Activated CD8-positive, alpha-beta T cell treated with anti-CD3 and anti-CD28 coated beads for 36 hours (primary cell): ENCODE measurements at regions not wholly inside any gene's neighbourhood (a gene's known extent, or its start where the extent isn't known, plus 50 kb on each side); places are given as distances from the start of the nearest gene placed in this dataset.

ENCODE experiments used
- ATAC-seq: fragments of 200-7000 bp; cut with Tn5 transposase; one replicate; pipeline ENCODE4 v1.10.0; 2021; ENCODE audit warnings: mild to moderate bottlenecking, moderate library complexity
- CTCF ChIA-PET: fragments of 350-600 bp; sonication (Branson Sonifier 250); formaldehyde crosslinking; loops from one replicate; lab custom pipeline; 2021; ENCODE audit warnings: antibody characterized with exemption; lab: Charles Lee
- POLR2A ChIA-PET: fragments of 350-600 bp; sonication (Branson Sonifier 250); formaldehyde crosslinking; loops from one replicate; lab custom pipeline; 2021; ENCODE audit warnings: antibody characterized with exemption; lab: Charles Lee
- DNase-seq: peaks from one replicate; pipeline ENCODE4 v3.0.0-alpha.2; 2020
- H3K27ac Mint-ChIP-seq: one replicate; pipeline ENCODE4 v1.8.0; 2021; ENCODE audit warnings: mild to moderate bottlenecking, mixed read lengths
- H3K27me3 Mint-ChIP-seq: one replicate; pipeline ENCODE4 v1.8.0; 2021; ENCODE audit warnings: mixed read lengths
- H3K36me3 Mint-ChIP-seq: one replicate; pipeline ENCODE4 v1.8.0; 2021; ENCODE audit warnings: low read depth, mixed read lengths
- H3K4me1 Mint-ChIP-seq: one replicate; pipeline ENCODE4 v1.8.0; 2021; ENCODE audit warnings: low read depth, mixed read lengths
- H3K4me3 Mint-ChIP-seq: one replicate; pipeline ENCODE4 v1.8.0; 2021; ENCODE audit warnings: mild to moderate bottlenecking, moderate library complexity, mixed read lengths
- H3K9me3 Mint-ChIP-seq: one replicate; pipeline ENCODE4 v1.8.0; 2021; ENCODE audit warnings: mixed read lengths
- CTCF ChIP-seq: fragments of 200-600 bp; IDR thresholded peaks from one replicate; pipeline ENCODE4 v1.8.0; 2022; ENCODE audit warnings: antibody characterized with exemption, mild to moderate bottlenecking
- intact Hi-C: fragments of 100-400 bp; cut with micrococcal nuclease; formaldehyde crosslinking; loops from one replicate; pipeline ENCODE4 v1.10.0; 2022

GRCh38 chr5:14977058-14977685, 105.6 kb upstream of the ANKH start:
- Mint-ChIP-seq H3K4me3 (no peak overlapping the region), H3K4me1 (no peaks in the 10 kb centered on the region), H3K36me3 (no peaks in the 10 kb centered on the region), H3K27ac (no peak overlapping the region), H3K27me3 (no peaks in the 10 kb centered on the region), H3K9me3 (peaks cover 1% of the 10 kb centered on the region)
- CTCF ChIA-PET = interaction anchor here (1.0 to 2.0 kb wide), 3 partner anchors 9 to 105 kb away, joined by 3 to 6 read pairs (median 3); no protein-coding TSS in a partner anchor
- POLR2A ChIA-PET = no interaction called here
- intact Hi-C loops = no loop called here
- TF ChIP-seq CTCF = no peak
- ATAC-seq = no peak
- no peak for DNase-seq

GRCh38 chr5:14976486-14976885, 104.9 kb upstream of the ANKH start:
- Mint-ChIP-seq H3K9me3 (peaks cover 1% of the 10 kb centered on the region), H3K4me1 (no peaks in the 10 kb centered on the region), H3K27me3 (no peaks in the 10 kb centered on the region), H3K27ac (no peak overlapping the region), H3K36me3 (no peaks in the 10 kb centered on the region), H3K4me3 (no peak overlapping the region)
- intact Hi-C loops = no loop called here
- TF ChIP-seq CTCF = no peak
- ChIA-PET CTCF (interaction anchor here (0.9 to 2.0 kb wide), 5 partner anchors 8 to 106 kb away, joined by 3 to 6 read pairs (median 3); no protein-coding TSS in a partner anchor), POLR2A (no interaction called here)
- no peak for ATAC-seq
- no peak for DNase-seq

GRCh38 chr5:14971873-14972272, 100.3 kb upstream of the ANKH start:
- no peak for TF ChIP-seq CTCF
- Mint-ChIP-seq H3K4me1 (no peaks in the 10 kb centered on the region), H3K27me3 (peaks cover 2% of the 10 kb centered on the region), H3K36me3 (no peaks in the 10 kb centered on the region), H3K9me3 (no peaks in the 10 kb centered on the region), H3K27ac (no peak overlapping the region), H3K4me3 (no peak overlapping the region)
- CTCF ChIA-PET = no interaction called here
- no peak for DNase-seq
- intact Hi-C loops = no loop called here
- POLR2A ChIA-PET = no interaction called here
- ATAC-seq = no peak

- H3K4me1 Mint-ChIP-seq = no peaks in the 10 kb centered on the region
- H3K4me3 Mint-ChIP-seq = no peak overlapping the region
- H3K9me3 Mint-ChIP-seq = no peaks in the 10 kb centered on the region
- TF ChIP-seq CTCF = no peak
- POLR2A ChIA-PET = no interaction called here
- CTCF ChIA-PET = interaction anchor here (1.4 to 1.9 kb wide), 3 partner anchors 10 to 35 kb away, joined by 3 to 8 read pairs (median 4); no protein-coding TSS in a partner anchor
- H3K36me3 Mint-ChIP-seq = no peaks in the 10 kb centered on the region
- no peak for DNase-seq
- no peak for ATAC-seq
- peaks cover 2% of the 10 kb centered on the region for H3K27me3 Mint-ChIP-seq
- H3K27ac Mint-ChIP-seq = no peak overlapping the region
- intact Hi-C loops = no loop called here
Observed at GRCh38 chr5:14968796-14969195, 97.2 kb upstream of the ANKH start.

GRCh38 chr5:14967166-14967565, 95.6 kb upstream of the ANKH start:
- POLR2A ChIA-PET = no interaction called here
- Mint-ChIP-seq H3K9me3 (no peaks in the 10 kb centered on the region), H3K4me1 (no peaks in the 10 kb centered on the region), H3K36me3 (no peaks in the 10 kb centered on the region), H3K4me3 (no peak overlapping the region), H3K27me3 (peaks cover 2% of the 10 kb centered on the region), H3K27ac (no peak overlapping the region)
- TF ChIP-seq CTCF = no peak
- intact Hi-C loops = no loop called here
- ATAC-seq (no peak), DNase-seq (no peak)
- CTCF ChIA-PET = interaction anchor here (0.9 kb wide), 1 partner anchor 10 kb away, joined by 4 read pairs; no protein-coding TSS in a partner anchor
